Keratinocyte (primary cell): ENCODE measurements at regions not wholly inside any gene's neighbourhood (a gene's known extent, or its start where the extent isn't known, plus 50 kb on each side); places are given as distances from the start of the nearest gene placed in this dataset.

Source experiments
- CTCF ChIP-seq, 3 experiments: IDR thresholded peaks in 1 of 3; conservative IDR thresholded peaks in 1 of 3; optimal IDR thresholded peaks in 1 of 3; 2 replicates in 2 of 3; 3 replicates in 1 of 3; pipeline versions ENCODE3 to v1.5.1; 2011; ENCODE audit warnings: low read length in 3 of 3, mild to moderate bottlenecking in 3 of 3, moderate library complexity in 2 of 3, control low read depth in 1 of 3, inconsistent platforms in 1 of 3; ENCODE audit not compliant: insufficient read depth in 2 of 3; ENCODE audit errors: extremely low read depth in 1 of 3
- EZH2 ChIP-seq: IDR thresholded peaks from one replicate; pipeline ENCODE4 v1.6.1; 2012; ENCODE audit warnings: inconsistent platforms, mild to moderate bottlenecking, low read length, moderate library complexity

DNA sequence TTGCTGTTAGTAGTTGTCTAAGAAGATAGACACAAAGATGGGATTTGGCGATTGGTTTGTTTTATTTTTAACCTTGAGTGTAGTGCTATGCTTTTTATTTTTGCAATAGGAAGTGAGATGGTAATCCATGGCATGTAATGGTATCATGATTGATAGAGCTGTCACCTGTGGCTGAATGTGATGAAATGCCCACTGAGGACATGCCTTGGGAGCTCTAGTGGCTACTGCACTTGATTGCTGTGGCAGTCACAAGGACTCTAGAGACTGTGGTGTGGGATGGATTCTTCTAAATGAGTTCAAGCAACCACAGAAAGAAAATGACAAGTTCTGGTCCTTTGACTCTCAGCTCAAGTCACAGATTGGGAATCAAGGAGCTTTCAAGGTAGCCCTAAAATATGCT is 139.4 kb downstream of the CYRIA start:
- TF ChIP-seq CTCF (optimal IDR thresholded peaks at IDR 0.05 in 1 of 3, IDR thresholded peaks at IDR 0.05 in 1 of 3, conservative IDR thresholded peaks at IDR 0.05 in 1 of 3; ENCODE audit: extremely low read depth in 1 of 3, insufficient read depth in 2 of 3, low read length in 3 of 3) (no peak), EZH2 (no peak)
